Lower leg skin (tissue), 3 donors: ENCODE measurements at regions not wholly inside any gene's neighbourhood (a gene's known extent, or its start where the extent isn't known, plus 50 kb on each side); places are given as distances from the start of the nearest gene placed in this dataset.

Source experiments
- CTCF ChIP-seq, 3 donors: fragments of 450-650 bp; IDR thresholded peaks; one replicate each; pipeline ENCODE4 v1.5.1; 2016; ENCODE audit warnings: antibody characterized with exemption in 3 of 3, mild to moderate bottlenecking in 3 of 3, moderate library complexity in 2 of 3
- POLR2A ChIP-seq, 2 donors: fragments of 450-650 bp; IDR thresholded peaks; one replicate each; pipeline ENCODE4 v1.6.1; 2016 to 2017; ENCODE audit warnings: antibody characterized with exemption in 2 of 2, mild to moderate bottlenecking in 1 of 2, moderate library complexity in 1 of 2

GRCh38 chr1:72851597-72851996, 569.3 kb upstream of the NEGR1 start:
- no peak for TF ChIP-seq CTCF (IDR thresholded peaks at IDR 0.05)
- TF ChIP-seq POLR2A (IDR thresholded peaks at IDR 0.05), result no peak
